ENCODE measurements at regions not wholly inside any gene's neighbourhood (a gene's known extent, or its start where the extent isn't known, plus 50 kb on each side); places are given as distances from the start of the nearest gene placed in this dataset.

DNA sequence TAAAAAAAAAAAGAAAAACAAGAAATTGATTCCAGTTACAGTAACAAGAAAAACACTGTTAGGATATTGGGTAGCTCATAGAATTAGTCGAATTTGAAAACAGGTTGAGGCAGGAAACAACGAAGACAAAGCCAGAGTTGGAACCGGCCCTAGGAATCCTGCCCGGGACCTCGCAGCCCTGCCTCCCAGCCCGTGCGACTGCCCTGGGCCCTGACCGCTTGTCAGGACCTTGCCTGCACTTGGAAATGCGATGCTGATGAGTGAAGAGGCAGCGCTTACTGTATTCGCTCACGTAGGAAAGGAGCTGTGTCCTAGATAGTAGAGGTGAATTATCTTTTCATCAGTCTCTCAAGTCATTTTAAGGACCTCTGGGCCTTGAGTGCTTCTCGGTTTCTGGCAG lies 611.7 kb upstream of the FAT1 start:
- H3K27ac ChIP-seq, result no peak overlapping the region
- H3K4me3 ChIP-seq, result no peak overlapping the region
- no peaks in the 10 kb centered on the region for H3K36me3 ChIP-seq
- TF ChIP-seq, protein P1, sequence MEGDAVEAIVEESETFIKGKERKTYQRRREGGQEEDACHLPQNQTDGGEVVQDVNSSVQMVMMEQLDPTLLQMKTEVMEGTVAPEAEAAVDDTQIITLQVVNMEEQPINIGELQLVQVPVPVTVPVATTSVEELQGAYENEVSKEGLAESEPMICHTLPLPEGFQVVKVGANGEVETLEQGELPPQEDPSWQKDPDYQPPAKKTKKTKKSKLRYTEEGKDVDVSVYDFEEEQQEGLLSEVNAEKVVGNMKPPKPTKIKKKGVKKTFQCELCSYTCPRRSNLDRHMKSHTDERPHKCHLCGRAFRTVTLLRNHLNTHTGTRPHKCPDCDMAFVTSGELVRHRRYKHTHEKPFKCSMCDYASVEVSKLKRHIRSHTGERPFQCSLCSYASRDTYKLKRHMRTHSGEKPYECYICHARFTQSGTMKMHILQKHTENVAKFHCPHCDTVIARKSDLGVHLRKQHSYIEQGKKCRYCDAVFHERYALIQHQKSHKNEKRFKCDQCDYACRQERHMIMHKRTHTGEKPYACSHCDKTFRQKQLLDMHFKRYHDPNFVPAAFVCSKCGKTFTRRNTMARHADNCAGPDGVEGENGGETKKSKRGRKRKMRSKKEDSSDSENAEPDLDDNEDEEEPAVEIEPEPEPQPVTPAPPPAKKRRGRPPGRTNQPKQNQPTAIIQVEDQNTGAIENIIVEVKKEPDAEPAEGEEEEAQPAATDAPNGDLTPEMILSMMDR (IDR thresholded peaks at IDR 0.05), result no peak
- no peaks in the 10 kb centered on the region for H3K27me3 ChIP-seq
- intact Hi-C loops (cut with DNase I), result no loop called here
- no peaks in the 10 kb centered on the region for H3K4me1 ChIP-seq
- no peaks in the 10 kb centered on the region for H3K9me3 ChIP-seq
- DNase-seq (ENCODE audit: low spot score in 2 of 2), result no peak

DNA sequence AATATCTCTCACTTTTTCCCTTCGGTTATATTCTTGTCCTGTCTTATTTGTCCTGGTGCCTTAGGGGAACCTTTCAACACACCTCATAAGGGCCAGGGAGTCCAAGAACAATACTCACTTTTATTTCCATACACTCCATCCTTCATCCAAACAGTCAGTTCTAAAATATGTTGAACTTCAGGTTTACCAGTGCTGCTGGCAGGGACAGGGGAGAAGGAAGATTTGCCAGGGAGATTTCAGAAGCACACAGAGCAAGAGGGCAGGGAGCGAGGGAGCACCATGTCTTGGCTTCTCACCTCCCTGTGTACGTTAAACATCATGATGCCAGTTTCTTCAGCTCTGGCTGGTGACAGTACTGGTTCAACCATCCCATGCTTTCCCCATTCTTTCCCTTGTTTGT lies 631.1 kb upstream of the FAT1 start:
- intact Hi-C loops (cut with DNase I), result no loop called here

DNA sequence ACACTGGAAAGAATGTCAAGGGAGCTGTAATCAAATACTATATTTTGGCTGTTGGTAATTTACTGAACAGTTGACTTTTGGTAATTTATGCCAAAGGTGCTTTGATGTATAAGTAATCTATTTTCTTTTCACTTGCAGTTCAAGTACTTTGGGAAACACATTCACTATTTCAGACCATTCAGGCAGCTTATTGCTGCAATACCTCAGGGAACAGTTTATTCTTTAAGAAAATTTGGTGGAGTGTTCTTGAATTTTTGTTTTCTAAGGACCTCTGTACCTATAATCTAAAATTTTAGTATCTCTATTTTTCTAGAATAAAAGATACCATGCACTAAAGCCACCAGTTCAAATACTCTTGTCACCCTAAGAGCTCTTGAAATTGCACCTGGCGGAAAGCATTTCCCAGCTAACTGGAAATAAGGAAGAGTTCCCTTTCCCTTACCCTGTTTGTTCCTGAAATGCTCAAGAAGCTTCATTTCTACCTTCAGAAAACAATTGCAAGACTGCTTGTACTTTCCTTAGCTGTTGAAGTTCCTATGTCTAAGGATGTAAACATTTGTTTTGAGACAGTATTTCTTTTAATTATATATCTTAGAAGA lies 633.5 kb upstream of the FAT1 start:
- H3K4me3 ChIP-seq, result no peak overlapping the region
- intact Hi-C loops (cut with DNase I), result no loop called here
- TF ChIP-seq, protein P1 (IDR thresholded peaks at IDR 0.05), result no peak
- no peak for DNase-seq (ENCODE audit: low spot score in 2 of 2)
- no peaks in the 10 kb centered on the region for H3K4me1 ChIP-seq
- no peaks in the 10 kb centered on the region for H3K36me3 ChIP-seq
- H3K9me3 ChIP-seq, result no peaks in the 10 kb centered on the region
- H3K27ac ChIP-seq, result no peak overlapping the region
- no peaks in the 10 kb centered on the region for H3K27me3 ChIP-seq

More for the DNA sequence above, 631.1 kb upstream of the FAT1 start:
- H3K27me3 ChIP-seq, result no peaks in the 10 kb centered on the region
- no peak overlapping the region for H3K27ac ChIP-seq
- no peak overlapping the region for H3K4me3 ChIP-seq
- TF ChIP-seq, protein P1 (IDR thresholded peaks at IDR 0.05), result no peak
- H3K4me1 ChIP-seq, result no peaks in the 10 kb centered on the region
- H3K36me3 ChIP-seq, result no peaks in the 10 kb centered on the region
- no peak for DNase-seq (ENCODE audit: low spot score in 2 of 2)
- no peaks in the 10 kb centered on the region for H3K9me3 ChIP-seq

DNA sequence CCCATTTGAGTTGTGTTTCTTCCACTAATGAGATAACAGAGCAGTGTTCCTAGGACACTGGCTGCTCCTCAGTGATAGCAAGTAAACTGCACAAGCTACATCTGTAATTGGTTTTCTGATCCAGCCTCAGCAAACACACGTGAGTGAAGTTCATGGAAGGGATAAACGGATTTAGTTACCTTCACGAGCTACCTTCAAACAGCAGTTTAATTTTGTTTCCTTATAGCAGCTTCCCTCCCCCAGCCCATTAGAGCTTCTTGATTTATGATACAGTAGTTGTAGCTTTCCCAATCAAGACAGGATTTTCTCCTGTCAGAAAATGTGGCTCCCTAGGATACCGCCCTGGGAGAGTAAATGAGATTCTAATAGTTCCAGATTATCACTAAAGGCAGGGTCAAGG lies 634.2 kb upstream of the FAT1 start:
- H3K9me3 ChIP-seq, result no peaks in the 10 kb centered on the region
- H3K36me3 ChIP-seq, result no peaks in the 10 kb centered on the region
- H3K27ac ChIP-seq, result no peak overlapping the region
- TF ChIP-seq, protein P1 (IDR thresholded peaks at IDR 0.05), result no peak
- no peak for DNase-seq (ENCODE audit: low spot score in 2 of 2)
- H3K4me1 ChIP-seq, result no peaks in the 10 kb centered on the region
- no peaks in the 10 kb centered on the region for H3K27me3 ChIP-seq
- H3K4me3 ChIP-seq, result no peak overlapping the region
- intact Hi-C loops (cut with DNase I), result no loop called here

DNA sequence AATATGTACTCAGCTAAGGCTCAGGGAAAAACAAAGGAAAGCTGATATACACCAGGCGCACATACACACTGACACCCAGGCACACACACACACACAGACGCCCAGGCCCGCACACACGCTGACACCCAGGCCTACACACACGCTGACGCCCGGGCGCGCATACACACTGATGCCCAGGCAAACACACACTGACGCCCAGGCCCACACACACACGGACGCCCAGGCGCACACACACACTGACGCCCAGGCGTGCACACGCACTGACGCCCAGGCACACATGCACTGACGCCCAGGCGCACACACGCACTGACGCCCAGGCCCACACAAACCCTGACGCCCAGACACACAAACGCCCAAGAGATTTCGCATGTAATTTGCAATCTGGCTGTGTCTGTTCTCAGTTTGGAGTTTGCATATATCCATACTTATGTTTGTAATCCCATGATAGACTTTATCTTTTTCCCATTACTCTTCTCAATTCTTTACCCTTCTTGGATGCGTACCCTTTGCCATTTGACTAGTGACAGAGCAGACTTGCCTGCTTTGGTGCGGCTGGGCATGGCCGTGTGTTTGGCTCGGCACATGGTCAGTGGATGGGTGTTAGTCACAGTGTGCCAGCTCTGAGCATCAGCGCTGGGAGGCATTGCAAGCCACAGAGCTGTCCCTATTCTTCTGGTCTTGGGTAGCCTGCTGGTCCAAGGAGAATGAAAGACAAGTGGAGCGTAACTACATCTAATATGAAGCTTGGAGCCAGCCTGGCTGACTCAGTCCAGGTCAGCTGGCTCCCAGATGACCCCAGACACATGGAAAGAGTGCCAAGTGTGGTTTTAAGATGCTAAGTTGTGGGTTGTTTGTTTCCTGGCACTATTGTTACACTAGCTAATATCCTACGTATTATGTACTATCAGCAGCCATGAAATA lies 632.4 kb upstream of the ZFP42 start:
- no peak overlapping the region for H3K4me3 ChIP-seq
- no peaks in the 10 kb centered on the region for H3K27me3 ChIP-seq
- no peaks in the 10 kb centered on the region for H3K4me1 ChIP-seq
- no peaks in the 10 kb centered on the region for H3K36me3 ChIP-seq
- TF ChIP-seq, protein P1 (IDR thresholded peaks at IDR 0.05), result no peak
- intact Hi-C loops (cut with DNase I), result no loop called here
- no peak overlapping the region for H3K27ac ChIP-seq
- H3K9me3 ChIP-seq, result no peaks in the 10 kb centered on the region
- no peak for DNase-seq (ENCODE audit: low spot score in 2 of 2)

Measured in ascending aorta (tissue), 2 donors.